ENCODE measurements at regions not wholly inside any gene's neighbourhood (a gene's known extent, or its start where the extent isn't known, plus 50 kb on each side); places are given as distances from the start of the nearest gene placed in this dataset.

DNA sequence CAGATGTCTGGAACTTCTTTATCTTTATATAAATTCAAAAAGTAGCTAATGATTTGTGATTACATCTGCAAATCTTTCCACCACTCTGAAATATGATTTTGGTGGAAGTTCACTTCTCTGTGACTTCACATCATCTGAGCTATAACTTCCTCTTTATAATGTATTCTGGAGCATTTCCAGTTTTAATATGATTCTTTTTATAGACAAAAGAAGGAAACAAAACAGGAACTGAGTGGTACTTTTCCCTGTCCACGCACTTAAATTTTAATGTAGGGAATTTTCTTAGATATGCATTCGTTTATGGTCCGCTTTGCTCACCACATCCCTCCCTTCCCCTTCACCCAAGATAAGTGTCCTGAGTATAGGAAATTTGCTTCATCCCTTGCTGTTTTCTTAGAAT is 333.5 kb downstream of the CHSY3 start (continued):
- TF ChIP-seq ZNF366 (tag by site-specific recombination; conservative IDR thresholded peaks at IDR 0.05) (no peak), SCRT2 (tag by site-specific recombination; IDR thresholded peaks at IDR 0.05) (no peak), ZSCAN18 (tag by site-specific recombination; IDR thresholded peaks at IDR 0.05) (no peak), ZNF335 (tag by site-specific recombination; conservative IDR thresholded peaks at IDR 0.05) (no peak), GFI1B (tag by site-specific recombination; IDR thresholded peaks at IDR 0.05) (no peak), ZNF138 (tag by site-specific recombination; IDR thresholded peaks at IDR 0.05; ENCODE audit: borderline replicate concordance) (no peak), ZFP3 (tag by site-specific recombination; IDR thresholded peaks at IDR 0.05; ENCODE audit: low read depth) (no peak), HOXD13 (CRISPR knock-in tag; IDR thresholded peaks at IDR 0.05; ENCODE audit: borderline replicate concordance) (no peak), PATZ1 (tag by site-specific recombination; IDR thresholded peaks at IDR 0.05) (no peak)
